RWPE1 (cell line): ENCODE measurements at regions not wholly inside any gene's neighbourhood (a gene's known extent, or its start where the extent isn't known, plus 50 kb on each side); places are given as distances from the start of the nearest gene placed in this dataset.
"Not testable (repeated sequence)": the region's sequence is repeated elsewhere in the genome, so short reads cannot be mapped to it uniquely, and the experiment has no call there.

Source experiments
- CTCF ChIA-PET: fragments of 350-600 bp; sonication (Branson Sonifier 250); formaldehyde crosslinking; extraction: SDS; loops from one replicate; lab custom pipeline; 2021; lab: Yijun Ruan, JAX
- POLR2A ChIA-PET: fragments of 400-600 bp; formaldehyde crosslinking; extraction: SDS; loops from one replicate; lab custom pipeline; 2020; ENCODE audit warnings: antibody characterized with exemption; ENCODE audit not compliant: low non-redundant PET; lab: Yijun Ruan, JAX
- DNase-seq: peaks from one replicate; pipeline ENCODE4 v3.0.0; 2012; ENCODE audit warnings: low spot score
- H3K27ac ChIP-seq: fragments of 450-650 bp; 2 replicates; pipeline ENCODE4 v1.5.1; 2017
- CTCF ChIP-seq: fragments of 450-650 bp; conservative IDR thresholded peaks from 2 replicates; pipeline ENCODE4 v1.5.1; 2017; ENCODE audit warnings: low read depth, mild to moderate bottlenecking

GRCh38 chr3:89032346-89033013 is 74.9 kb upstream of the EPHA3 start:
- TF ChIP-seq CTCF = no peak
- ChIA-PET POLR2A (no interaction called here), CTCF (no interaction called here)
- DNase-seq = no peak
- H3K27ac ChIP-seq = no peak overlapping the region

GRCh38 chr3:89034723-89035122 is 72.7 kb upstream of the EPHA3 start:
- POLR2A ChIA-PET = not testable (repeated sequence)

GRCh38 chr3:89038869-89039268 is 68.6 kb upstream of the EPHA3 start:
- TF ChIP-seq CTCF = no peak
- DNase-seq = no peak
- CTCF ChIA-PET = no interaction called here
- H3K27ac ChIP-seq = no peak overlapping the region
- POLR2A ChIA-PET = no interaction called here

More at GRCh38 chr3:89034723-89035122, 72.7 kb upstream of the EPHA3 start:
- H3K27ac ChIP-seq, DNase-seq, CTCF ChIA-PET: not testable (repeated sequence)

GRCh38 chr3:89042236-89042835 is 65.1 kb upstream of the EPHA3 start:
- no peak for DNase-seq
- TF ChIP-seq CTCF = no peak
- ChIA-PET CTCF (no interaction called here), POLR2A (no interaction called here)
- H3K27ac ChIP-seq = no peak overlapping the region

GRCh38 chr3:89043406-89043932 is 64.0 kb upstream of the EPHA3 start:
- no peak for DNase-seq
- H3K27ac ChIP-seq = no peak overlapping the region
- ChIA-PET POLR2A (no interaction called here), CTCF (no interaction called here)
- no peak for TF ChIP-seq CTCF

GRCh38 chr3:89046661-89047060 is 60.8 kb upstream of the EPHA3 start:
- no peak for TF ChIP-seq CTCF
- no peak for DNase-seq
- no peak overlapping the region for H3K27ac ChIP-seq
- ChIA-PET CTCF (no interaction called here), POLR2A (no interaction called here)

- no peak for TF ChIP-seq CTCF
- no peak overlapping the region for H3K27ac ChIP-seq
- ChIA-PET POLR2A (no interaction called here), CTCF (interaction anchor here (0.6 kb wide), 2 partner anchors 36 to 222 kb away, joined by 3 read pairs; no protein-coding TSS in a partner anchor)
- DNase-seq = no peak
Measured at GRCh38 chr3:89049119-89049518, 58.3 kb upstream of the EPHA3 start.
